RPMI8226 (cell line): ENCODE measurements at regions not wholly inside any gene's neighbourhood (a gene's known extent, or its start where the extent isn't known, plus 50 kb on each side); places are given as distances from the start of the nearest gene placed in this dataset.
"Not testable (repeated sequence)": the region's sequence is repeated elsewhere in the genome, so short reads cannot be mapped to it uniquely, and the experiment has no call there.

Experiments
- DNase-seq: peaks from one replicate; pipeline ENCODE4 v3.0.0-alpha.2; 2015

DNA sequence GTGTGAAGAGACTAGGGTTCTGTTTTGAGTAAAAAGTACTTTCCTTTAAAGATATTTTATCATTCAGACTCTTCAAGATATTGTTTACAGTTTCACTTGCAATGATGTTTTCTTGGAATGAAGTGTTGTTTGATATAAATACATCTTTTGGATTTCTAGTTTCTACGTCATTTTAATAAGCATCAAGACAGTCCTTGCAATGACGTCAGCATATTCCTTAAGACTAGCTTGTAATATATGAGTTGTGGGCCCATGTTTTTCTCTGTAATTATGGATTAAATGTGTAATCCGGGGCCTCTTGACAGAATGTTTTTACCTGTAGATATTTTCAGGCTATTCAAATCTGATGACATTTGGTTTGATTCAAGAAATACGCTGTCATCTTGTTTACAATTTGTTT, 66.1 kb downstream of the RBMX2 start:
- no peak for DNase-seq

DNA sequence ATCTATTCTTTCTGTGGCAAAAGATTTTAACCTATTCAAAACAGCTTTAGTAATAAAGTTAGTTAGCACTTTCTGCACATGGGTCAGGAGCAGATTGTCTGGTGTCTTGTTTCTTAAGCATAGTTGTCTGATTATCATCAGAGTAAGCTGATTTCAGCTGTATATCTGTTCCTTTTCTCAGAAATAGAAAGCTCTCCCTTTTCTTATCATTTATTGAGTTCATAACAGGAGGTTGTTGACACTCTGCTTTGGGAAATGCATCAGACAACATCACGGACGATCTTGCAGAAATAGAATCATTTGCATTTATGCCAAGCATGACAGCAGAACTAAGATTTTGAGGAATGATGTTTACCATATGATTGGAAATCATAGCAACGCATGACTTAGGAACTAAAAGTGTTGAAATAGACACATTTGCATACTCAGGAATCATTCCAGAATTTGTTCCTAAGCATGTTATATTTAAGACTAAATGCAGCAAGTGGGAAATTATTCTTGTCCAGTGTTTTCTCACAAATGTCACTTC, 66.7 kb downstream of the RBMX2 start:
- no peak for DNase-seq

DNA sequence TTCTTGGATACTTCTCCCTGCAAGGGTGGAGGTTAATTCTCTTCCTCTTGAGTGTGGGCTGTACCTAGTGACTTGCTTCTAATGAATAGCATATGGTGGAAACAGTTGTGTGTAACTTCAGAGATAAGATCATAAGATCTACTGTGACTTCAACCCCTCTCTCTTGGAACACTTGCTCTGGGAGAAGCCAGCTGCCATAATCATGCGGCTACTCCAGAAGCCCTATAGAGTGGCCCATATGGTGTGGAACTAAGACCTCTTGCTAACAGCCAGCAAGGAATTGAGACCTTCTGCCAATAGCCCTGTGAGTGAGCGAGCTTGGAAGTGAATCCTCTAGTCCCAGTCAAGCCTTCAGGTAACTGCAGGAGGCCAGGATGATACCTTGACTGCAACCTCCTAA, 81.1 kb downstream of the RBMX2 start:
- DNase-seq: no peak

DNA sequence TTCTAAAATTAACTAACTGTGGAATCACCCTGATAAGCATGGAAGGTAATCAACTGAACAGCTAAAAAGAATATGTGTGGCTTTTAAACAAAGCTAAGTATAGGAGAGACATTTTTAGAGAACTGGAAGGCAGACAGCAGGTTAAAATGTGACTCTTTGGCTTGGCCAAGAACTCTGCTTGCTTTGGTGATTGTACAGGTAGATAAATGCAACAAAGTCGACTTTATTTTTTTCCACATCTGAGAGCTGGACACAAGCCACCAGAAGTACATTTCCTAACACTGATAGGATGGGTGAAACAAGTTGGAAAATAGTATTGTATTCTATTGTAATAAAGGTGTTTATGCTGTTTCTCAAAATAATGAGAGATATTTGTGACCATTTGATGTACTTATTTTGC, 84.1 kb downstream of the RBMX2 start:
- no peak for DNase-seq

DNA sequence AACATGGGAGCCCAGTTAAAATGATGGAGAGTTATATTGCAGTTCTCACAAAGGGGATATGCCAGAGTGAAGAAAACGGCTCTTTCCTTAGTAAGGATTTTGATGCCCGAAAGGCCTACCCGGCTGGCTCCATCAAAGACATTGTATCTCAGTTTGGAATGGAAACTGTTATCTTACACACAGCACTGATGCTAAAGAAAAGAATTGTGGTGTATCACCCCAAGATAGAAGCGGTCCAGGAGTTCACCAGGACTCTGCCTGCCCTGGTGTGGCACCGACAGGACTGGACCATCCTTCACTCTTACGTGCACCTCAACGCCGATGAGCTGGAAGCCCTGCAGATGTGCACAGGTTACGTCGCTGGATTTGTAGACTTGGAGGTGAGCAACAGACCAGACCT, 93.7 kb downstream of the RBMX2 start:
- not testable (repeated sequence) for DNase-seq

DNA sequence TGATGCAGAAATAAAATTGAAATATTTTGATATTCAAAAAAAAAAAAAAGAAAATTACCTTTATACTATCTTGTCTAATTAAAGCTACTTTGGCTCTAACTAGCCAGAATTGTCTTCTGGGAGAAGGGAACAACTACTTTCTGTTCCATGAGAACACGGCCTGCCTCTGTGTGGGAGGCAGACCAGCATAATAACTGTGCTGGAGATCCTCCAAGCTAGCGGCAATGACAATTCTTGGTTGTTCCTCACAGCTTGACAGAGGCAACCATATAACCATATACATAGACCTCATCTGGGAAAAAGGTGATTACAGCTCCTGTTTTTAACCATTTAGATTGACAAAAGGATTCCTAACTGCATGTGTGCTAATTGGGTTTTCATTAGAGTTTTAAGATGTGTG, 95.7 kb downstream of the RBMX2 start:
- DNase-seq: no peak

DNA sequence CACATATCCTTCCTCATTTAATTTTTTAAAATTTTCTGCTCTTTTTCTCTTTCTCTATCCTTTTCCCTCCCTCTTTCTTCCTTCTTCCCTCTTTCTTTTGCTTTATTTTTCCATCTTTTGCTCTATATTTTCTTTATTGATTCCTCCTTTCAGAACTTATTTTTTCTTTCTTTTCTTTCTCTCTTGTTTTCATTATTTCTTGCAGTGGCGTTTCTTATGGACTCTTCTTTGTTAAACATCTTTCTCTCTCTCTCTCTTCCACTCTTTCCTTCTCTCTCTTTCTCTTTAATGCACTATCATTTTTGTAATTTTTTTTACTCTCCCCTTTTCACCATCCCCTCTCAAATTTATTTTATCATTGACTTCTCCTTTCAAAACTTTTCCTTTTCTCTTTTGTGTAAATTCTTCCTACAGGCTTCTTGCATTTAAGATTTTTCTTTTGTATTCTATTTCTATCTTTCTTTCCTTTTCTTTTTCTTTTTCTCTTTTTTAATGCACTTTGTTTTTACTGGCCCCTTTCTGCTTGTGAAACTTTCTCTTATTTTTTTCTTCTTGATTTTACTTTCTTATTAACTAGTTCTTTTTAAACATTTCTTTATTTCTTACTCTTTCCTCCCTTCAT, 97.0 kb downstream of the RBMX2 start:
- no peak for DNase-seq

DNA sequence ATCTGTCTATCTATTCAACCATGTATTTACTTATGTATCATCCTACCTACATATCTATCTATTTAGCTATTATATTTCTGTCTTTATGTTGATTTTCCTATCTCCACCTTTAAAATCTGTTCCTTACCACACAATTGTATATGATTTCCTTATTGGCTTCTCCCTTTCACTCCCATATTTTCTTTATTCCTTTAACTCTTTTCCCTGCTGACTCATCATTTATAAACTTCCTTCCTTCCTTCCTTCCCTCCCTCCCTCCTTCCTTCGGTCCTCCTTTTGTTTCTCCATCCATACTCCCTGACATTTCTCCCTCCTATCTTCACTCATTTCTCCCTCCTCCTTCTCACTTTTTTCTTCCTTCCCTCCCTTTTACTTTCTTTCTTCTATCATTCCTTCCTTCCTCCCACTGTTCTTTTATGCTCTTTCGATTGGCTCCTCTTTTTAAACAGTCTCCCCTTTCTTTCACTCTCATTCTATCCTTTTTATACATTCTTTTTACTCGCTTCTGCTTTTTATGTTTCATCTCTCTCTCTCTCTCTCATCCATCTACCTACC, 100.3 kb downstream of the RBMX2 start:
- DNase-seq: no peak

DNA sequence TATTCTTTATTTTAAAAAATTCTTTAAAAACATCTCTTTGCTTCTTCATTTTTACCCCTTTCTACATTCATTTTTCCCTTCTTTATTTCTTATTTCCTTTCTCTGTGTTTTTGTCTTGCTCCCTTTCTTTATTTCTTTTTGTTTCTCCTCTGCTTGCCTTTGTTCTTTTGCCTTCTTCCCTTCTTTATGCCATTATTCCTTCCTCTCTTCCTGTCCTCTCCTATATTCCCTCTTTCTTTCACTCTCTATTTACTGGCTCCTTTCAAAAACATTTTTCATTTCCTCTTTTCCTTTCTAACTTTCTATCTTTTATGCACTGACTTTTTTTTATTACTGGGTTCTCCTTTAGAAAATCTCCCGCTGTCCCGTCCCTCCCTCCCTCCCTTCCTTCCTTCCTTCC, 102.2 kb downstream of the RBMX2 start:
- no peak for DNase-seq

DNA sequence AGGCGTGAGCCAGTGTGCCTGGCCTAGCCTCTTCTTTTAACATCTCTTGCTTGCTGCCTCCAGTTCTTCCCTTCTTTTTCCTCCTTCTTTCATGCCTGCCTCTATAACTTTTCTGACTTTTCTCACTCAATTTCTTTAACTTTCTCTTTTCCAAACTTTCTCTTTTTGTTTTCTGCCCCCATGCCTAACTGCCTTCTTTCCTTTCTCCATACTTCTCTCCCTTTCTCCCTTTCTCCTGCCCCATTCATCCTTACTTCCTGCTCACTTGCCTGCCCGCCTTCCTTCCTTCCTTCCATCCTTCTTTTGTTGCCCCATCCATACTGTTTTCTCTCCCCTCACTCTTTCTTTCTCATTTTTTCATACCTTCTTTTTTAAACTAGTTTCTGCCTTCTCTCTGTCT, 105.2 kb downstream of the RBMX2 start:
- DNase-seq: no peak

DNA sequence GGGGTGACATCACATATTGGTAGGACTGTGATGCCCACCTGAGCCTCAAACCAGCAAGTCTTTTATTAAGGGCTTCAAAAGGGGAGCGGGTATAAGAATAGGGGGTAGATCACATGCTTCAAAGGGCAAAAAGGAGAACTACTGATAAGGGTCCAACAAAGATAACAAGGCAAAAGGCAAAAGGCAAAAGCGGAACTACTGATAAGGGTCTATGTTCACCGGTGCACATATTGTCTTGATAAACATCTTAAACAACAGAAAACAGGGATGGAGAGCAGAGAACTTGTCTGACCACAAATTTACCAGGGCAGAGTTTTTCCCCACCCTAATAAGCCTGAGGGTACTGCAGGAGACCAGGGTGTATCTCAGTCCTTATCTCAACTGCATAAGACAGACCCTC, 110.7 kb downstream of the RBMX2 start:
- DNase-seq: not testable (repeated sequence)

DNA sequence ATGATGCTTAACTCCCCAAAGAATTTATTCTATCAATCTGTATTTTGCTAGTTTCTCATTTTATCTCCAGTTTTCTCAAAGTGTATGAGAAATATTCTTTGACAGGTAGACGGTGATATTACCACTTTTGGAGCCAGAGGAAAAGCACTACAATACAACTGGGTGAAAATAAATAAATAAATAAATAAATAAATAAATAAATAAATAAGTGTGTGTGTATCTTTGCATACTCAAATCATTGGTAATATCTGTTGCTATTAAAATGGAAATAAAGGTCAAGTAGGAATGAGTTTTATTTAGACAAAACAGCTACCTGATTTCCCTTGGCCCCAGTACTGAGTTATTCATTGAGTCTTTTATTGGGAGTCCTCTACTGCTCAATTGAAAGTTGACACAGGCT, 114.3 kb downstream of the RBMX2 start:
- no peak for DNase-seq

DNA sequence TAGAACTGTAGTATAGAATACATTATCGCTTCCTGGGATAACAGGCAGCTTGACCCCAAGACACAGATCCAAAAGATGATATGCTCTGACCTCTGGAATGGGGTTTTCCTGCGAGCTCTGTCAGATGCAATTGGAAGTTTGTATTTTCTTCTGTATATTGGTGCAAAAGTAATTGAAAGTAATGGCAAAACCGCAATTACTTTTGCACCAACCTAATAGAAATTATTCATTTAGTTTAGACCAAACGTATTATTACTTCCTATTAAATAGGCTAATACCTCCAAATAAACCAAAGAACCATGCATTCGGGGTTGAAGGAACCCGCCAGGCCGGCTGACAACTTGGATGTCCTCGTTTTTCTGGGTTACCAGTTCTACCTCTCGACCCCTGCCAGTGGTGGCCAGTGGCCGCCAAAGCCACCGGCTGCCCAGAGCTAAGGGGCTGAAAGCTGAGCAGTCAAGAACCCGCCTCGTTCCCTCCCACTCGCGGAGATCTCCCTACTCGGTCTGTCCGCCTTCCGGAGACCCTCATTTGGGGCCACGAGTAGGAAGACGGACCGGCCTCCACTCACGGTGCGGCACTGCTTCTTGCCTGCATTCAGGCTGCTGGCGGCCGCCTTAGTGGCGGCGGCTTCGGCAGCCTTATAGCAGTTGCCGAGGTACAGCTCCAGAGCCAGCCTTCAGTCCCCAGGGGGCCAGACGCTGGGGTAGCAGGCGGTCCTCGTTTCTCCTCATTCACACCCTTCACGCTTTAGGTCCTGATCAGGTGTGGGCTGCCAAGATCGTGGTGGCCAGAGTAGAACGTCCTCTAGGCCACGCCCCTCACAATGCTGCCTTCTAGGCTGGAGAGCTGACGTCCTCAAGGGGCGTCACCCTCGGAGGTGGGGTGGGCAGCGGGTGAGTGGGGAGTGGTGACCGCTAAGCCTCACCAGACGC, 121.9 kb downstream of the RBMX2 start:
- peak; percentile 4 for DNase-seq

DNA sequence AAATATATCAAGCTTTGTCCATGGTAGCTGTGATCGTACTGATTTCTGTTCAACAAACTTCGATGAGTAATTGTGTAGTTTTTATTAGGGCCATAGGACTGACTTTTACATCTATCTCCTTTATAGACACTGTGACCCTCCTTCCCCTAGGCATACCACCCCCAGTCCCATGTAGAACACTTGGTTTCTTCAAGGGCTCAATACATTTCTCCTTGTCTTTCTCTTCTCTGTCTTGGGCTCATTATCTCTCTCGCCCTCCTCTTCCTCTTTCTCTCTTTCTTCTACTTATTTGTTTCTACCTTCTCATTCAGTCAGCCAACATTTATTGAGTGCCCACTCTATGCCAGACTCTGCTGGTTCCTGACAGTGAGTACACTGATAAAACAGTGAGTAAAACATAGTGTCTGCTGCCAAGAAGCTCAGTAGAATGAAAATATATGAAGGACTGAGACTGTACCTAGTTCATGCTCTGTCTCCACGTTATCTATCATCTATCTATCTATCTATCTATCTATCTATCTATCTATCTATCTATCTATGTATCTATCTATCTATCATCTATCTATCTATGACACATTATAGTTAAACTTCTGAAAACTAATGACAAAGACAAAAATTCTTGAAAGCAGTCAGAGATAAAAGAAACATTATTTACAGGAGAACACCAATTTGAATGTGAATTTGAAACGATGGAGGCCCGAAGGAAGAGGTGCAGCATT, 122.8 kb downstream of the RBMX2 start:
- no peak for DNase-seq

DNA sequence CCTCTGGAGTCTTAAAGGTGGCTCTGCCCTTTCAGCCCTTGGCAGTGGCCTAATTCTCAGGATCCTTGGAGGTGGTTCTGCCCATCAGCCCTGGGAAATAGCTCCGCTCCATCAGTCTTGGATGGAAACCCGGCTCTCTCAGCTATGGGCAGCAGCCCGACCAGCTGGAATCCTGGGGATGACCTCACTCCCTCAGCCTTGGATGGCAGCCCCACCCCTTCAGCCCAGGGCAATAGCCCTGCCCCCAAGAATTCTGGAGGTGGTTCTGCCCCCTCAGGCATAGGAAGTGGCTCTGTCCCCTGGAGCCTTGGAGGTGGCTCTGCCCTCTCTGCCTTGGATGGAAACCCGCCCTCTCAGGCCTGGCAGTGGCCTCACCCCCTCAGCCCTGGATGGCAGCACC, 127.7 kb downstream of the RBMX2 start:
- DNase-seq: no peak

DNA sequence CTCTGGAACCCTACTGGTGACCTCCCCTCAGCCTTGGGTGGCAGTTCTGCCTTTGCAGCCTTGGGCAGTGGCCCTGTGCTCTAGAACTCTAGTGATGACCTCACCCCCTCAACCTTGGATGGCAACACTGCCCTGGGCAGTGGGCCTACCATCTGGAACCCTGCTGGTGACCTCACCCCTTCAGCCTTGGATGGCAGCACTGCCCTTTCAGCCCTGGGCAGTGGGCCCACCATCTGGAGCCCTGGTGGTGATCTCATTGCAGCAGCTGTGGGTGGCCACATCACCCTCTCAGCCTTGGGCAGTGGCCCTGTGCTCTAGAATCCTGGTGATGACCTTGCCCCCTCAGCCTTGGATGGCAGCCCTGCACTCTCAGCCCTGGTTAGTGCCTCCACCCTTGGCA, 129.3 kb downstream of the RBMX2 start:
- no peak for DNase-seq

DNA sequence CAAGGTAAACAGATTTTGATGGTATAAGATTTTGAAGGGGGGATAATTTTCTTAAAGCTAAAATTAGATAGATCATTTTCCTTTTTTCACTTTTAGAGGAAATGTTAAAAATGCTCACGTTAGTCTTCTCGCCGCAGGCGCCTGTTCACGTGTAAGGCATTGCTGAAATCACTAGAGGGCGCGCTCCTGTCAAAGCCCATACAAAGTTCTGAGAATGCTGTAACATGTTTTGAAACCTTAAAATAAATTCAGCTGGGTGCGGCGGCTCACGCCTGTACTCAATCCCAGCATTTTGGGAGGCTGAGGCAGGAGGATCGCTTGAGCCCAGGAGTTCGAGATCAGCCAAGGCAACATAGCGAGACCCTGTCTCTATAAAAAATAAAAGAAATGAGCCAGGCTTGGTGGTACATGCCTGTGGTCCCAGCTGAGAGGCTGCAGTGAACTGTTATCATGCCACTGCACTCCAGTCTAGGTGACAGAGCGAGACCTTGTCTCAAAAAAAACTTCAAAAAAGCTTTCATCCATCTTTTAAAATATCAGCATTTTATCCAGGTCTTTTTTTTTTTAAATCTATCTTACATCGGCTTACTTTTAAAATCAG, 138.0 kb downstream of the RBMX2 start:
- DNase-seq: peak; percentile 59

DNA sequence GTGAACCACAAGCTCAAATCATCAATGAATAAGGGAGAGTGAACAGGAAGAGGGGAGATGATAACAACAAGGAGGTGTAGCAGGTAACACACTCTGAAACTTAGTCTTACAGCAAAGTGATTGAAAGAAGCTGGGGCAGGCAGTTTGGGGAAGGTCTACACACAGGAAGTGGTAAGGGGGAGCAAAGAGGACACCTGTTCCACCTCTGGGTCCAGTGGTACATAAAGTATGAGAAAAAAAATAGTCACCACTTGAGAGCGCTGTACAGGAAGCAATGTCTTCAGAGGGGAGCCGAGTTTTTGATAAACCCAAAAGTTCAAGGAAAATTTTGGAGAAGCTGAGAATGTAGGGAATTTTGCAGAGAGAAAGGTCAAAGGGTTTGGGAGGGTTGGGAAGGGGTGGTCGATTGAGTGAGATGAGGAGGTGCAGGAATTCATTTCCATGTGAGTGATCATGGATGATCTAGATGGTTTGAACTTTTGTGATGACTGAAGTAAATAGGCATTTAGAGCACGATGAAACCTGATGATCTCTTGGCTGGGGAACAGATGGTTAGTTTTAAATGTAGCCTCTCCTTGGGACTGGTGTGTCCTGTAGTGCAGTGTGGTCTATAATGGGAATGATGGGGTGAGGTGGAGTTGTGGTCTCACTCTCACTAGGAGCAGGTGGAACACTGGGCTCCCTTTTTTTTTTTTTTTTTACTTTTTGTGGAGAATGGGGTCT, 142.0 kb downstream of the RBMX2 start:
- DNase-seq: no peak

DNA sequence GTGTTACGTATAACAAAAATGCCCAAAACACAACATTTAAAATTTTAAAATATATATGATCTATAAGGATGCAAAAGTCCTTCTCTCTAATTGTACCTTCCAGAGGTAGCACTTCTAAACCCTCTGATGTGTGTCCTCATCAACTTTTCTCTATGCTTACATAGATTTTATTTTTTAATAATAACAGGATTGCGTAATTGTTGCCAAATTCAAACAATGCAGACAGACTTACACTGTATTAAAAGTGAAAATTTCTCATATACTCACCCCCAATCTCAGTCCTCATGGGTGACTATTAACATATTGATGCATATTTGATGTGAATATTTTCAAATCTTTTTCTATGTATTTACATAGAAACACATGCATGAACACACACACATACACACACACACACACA, 144.0 kb downstream of the RBMX2 start:
- no peak for DNase-seq

DNA sequence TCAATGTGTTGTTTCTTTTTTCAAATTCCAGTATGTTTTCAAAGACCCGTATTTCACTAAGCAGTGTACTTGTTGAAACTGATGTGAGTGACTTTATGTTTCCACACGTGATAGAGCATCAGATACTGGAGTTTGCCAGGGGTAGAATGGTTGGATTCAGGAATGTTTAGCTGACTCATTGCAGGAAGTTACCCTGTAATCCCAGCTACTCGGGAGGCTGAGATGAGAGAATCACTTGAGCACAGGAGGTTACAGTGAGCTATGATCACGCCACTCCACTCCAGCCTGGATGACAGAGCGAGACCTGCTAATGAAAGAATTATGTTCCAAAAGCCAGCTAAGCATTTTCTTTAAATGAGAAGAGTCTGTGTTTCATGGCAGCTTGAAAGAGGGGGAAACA, 147.6 kb downstream of the RBMX2 start:
- DNase-seq: not testable (repeated sequence)

DNA sequence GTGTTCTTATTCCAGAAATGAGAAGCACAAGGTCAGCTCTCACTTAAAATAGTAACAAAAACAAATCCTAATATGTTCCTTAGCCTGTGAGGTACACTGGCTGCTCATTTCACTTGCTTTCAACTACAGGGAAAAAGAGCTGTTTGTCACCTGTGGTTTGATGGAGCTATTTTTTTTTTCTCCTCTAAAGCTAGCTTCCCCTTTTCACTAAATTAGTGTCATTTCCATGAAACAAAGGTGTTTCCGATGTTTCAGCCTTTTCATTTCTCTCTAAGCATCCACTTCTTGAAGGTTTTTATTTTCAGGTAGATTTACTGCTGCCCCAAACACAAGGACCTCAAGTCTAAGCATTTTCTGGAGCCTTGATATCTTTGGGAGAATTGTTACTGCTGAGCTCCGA, 148.6 kb downstream of the RBMX2 start:
- DNase-seq: no peak

DNA sequence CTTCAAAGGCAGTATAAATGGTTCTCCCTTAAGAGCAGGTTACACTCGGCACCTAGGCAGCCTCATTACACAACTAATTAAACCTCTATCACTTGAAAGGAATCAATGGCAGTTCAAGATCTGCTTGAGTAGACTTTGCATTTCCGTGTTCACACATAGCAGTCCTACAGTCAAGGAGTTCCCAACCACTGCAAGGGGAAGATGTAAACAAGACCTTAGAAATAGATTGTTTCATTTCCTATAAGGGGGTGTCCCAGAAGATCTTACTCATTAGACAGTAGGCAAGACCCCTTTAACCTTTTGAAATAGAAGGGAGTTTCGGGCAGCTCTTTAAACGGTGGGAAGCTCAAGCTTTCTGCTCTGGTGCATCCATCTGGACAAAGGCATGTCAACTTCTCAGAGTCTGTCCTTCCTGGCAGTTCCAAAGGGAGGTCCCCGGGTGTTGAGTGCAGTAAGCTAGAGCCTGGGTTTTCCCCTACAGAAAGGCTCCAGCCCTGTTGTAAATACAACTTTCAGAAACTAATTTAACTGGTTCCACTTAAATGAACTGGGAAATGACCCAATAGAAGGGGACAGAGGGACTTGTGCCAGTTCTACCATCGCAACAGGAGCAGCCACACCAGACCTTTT, 150.8 kb downstream of the RBMX2 start:
- no peak for DNase-seq
